ENCODE measurements at regions not wholly inside any gene's neighbourhood (a gene's known extent, or its start where the extent isn't known, plus 50 kb on each side); places are given as distances from the start of the nearest gene placed in this dataset.

DNA sequence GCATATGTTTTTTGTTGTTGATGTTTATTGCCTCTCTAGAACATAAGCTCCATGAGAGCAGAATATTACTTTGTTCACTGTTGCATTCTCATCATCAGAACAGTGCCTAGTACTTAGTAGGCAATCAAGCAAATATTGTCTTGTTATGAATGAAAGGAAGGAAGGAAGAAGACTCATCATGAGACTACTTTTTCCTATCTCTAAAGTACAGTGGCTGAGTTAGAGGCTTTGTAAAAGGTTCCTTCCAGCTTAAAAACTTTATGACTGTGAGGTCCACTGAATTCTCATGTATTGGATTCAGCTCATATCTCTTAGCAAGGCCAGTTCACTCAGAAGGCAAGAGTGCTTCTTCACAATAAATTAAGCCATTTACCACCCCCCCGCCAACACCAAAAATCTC is 171.8 kb upstream of the NR3C1 start:
- H3K4me3 ChIP-seq (ENCODE audit: low read length) = no peak overlapping the region
- no peak for TF ChIP-seq ZNF274 (IDR thresholded peaks at IDR 0.05; ENCODE audit: low read depth, low read length)

DNA sequence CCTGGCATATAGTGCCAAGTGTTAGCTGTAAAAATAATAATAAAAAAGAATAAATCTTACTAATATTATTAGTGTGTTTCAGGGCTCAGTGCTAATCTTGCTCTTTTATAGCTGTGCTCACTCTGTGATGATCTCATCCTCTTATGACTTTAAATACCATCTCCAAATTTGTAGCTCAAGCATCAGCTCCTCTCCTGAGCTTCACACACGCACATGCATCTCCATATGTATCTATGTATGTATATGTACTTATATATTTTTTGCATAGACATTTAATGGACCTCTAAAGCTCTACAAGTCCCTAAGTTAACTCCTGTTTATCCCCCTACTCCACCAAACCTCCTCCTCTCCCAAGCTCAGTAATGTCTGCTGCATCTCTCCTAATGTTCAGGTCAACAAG is 170.8 kb upstream of the NR3C1 start:
- no peak for TF ChIP-seq ZNF274 (IDR thresholded peaks at IDR 0.05; ENCODE audit: low read depth, low read length)
- H3K4me3 ChIP-seq (ENCODE audit: low read length) = no peak overlapping the region

DNA sequence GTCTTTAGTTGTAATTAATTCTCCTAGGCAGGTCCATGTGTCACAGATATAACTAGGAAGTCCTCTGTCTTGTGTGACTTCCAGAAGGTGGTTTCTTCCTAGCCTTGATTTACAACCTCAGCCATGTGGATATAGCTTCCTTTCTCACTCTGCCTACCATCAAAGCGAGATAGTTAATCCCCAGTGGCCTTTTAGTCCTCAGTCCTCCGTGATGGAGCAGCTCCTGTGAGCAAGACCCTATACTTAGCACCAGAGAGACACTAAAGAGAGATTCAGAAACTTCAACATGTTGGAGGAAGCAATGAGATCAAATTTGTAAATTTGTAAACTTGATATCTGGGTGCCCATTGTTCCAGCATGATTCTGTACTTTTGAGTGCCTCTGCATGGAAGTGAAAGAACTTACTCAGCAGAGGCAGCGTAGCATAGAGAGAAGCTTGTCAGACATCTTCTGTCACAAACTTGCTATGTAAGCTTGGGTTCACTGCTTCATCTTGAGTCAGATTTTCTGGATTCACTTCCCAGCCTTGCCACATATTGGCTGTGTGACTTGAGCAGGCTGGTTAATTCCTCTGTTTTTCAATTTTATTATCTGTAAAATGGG is 170.2 kb upstream of the NR3C1 start:
- H3K4me3 ChIP-seq (ENCODE audit: low read length) = no peak overlapping the region
- no peak for TF ChIP-seq ZNF274 (IDR thresholded peaks at IDR 0.05; ENCODE audit: low read depth, low read length)

DNA sequence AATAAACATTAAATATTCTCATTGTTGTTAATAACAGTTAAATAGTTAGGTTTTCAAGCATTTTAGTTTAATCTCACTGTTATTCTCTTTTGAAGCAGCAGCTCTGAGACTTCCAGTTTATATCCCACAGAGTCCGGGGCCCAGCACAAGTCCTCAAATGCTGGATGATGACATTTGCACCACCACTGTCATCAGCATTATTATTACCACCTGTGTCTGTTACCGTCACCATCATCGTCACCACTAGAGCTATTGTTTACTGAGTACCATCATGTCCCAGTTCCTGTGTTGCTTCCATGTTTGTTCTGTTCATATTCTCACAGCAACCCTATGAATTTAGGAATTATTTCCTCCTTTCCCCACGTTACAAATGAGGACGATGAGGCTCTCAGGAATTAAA is 169.2 kb upstream of the NR3C1 start:
- no peak for TF ChIP-seq ZNF274 (IDR thresholded peaks at IDR 0.05; ENCODE audit: low read depth, low read length)
- no peak overlapping the region for H3K4me3 ChIP-seq (ENCODE audit: low read length)

DNA sequence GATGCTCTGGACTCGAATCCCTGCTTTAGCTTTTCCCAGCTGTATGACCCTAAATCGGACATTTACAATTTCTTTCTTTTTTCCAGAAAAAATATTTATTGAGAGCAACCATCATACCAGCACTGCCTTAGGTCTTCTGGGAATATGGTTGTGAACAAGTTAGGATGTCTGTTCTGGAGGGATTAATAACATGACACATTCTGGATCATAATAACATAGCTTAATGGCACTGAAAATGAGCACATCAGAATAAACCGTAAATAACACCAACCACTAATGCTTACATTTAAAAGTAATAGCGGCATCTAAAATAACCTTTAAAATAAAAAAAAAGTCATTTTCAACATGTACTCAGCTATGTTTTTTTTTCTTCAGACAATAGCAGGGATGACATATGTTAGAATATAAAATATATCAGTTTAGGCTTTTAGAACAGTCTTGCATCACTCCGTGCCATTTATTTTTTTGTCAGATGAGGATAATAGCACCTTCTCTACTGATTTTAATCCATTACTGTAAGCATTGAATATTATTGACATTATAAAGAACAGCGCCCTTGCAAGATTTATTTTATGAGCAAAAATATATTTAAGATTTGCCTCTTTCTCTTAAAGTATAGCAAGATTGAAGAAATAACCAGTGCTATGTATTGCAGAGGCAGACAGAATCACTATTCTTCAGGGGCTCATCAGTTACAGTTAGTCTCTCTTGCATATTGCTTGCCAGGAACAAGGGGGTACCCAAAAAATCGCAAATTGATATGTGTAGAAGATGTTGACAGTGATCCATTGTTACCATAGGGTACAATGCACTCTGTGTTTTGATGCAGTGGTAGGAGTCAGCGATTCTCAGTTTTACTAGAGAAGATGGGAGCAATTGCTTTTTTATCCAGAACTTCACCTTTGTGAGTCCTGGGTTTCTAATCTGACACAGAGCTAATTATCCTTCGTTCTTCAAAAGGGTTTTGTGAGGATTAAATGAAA is 168.4 kb upstream of the NR3C1 start:
- no peak overlapping the region for H3K4me3 ChIP-seq (ENCODE audit: low read length)
- no peak for TF ChIP-seq ZNF274 (IDR thresholded peaks at IDR 0.05; ENCODE audit: low read depth, low read length)

DNA sequence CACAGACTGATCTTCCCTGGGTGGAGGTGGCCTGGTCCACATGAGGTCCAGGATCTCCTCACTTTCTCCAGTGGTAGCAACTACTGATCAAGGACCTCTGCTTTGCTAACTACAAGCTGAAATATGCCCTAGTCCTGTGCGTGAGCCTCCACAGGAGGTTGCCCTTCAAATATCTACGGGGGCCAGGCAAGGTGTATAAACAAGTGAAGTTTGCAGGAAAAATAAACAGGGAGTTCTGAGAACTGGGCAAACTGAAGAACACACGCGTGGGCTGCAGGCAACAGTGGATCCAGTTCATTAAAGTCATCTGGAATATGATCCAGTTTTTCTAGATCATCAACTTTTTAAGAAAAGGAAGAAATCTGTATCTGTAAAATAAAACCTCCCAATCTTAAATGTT is 167.5 kb upstream of the NR3C1 start:
- no peak for TF ChIP-seq ZNF274 (IDR thresholded peaks at IDR 0.05; ENCODE audit: low read depth, low read length)
- no peak overlapping the region for H3K4me3 ChIP-seq (ENCODE audit: low read length)

DNA sequence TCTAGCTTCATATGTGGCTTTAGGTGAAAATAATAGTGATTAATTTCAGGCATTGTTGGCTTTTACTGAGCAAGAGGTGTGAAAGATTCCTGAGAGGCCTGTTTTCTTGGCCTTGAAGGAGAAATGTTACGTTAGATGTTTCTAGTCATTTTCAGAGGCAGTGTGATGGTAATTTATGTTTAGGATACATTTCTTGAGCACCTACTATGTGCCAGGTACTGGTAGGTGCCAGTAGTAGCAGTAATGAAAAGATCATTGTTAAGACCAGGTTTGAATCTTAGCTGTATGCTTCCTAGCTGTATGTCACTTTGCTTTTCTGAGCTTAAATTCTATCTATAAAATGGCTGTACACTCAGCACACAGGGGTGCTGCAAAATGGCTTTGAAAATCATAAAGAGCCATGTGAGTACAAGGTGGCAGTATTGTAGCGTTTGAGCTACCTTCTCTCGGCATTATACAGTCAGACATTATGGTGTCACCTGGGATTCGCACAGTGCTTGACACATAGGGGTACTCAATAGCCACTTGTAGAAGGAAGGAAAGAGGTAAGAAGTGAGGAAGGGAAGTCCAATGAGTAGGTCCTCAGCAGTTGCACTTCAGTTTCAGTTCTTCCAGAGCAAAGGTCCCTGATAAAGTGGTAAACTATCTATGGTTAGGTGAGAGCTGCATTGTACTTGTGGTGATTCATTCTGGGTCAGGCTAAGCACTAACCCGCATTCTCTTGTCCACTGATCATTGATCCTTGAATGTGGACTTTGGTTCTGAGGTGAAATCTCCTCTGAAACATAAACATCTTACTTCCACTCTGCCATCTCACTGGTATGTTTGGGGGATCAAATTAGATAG is 166.5 kb upstream of the NR3C1 start:
- no peak overlapping the region for H3K4me3 ChIP-seq (ENCODE audit: low read length)
- no peak for TF ChIP-seq ZNF274 (IDR thresholded peaks at IDR 0.05; ENCODE audit: low read depth, low read length)

DNA sequence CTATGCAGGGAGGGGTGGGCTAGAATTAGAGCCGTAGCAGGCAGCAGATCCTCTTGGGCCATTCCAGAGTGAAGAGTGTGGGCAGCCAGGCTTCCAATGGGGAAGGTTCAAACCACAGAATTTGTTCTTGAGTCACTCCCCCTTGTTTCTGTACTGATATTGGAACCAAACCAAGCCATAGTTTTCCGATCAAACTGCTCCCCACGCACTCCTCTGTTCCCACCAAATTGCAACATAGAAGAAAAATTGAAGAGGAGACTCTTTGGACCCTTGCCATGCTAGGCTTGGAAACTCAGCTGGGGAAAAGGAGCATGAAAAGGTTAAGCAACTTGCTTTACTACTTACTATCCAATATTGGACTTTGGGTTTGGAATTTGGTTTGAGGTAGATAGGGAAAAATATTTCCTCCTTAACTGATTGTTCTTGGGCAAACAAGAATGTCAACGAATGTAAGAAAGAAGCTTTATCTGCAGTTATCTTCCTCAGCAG is 165.8 kb upstream of the NR3C1 start:
- H3K4me3 ChIP-seq (ENCODE audit: low read length) = no peak overlapping the region
- no peak for TF ChIP-seq ZNF274 (IDR thresholded peaks at IDR 0.05; ENCODE audit: low read depth, low read length)

DNA sequence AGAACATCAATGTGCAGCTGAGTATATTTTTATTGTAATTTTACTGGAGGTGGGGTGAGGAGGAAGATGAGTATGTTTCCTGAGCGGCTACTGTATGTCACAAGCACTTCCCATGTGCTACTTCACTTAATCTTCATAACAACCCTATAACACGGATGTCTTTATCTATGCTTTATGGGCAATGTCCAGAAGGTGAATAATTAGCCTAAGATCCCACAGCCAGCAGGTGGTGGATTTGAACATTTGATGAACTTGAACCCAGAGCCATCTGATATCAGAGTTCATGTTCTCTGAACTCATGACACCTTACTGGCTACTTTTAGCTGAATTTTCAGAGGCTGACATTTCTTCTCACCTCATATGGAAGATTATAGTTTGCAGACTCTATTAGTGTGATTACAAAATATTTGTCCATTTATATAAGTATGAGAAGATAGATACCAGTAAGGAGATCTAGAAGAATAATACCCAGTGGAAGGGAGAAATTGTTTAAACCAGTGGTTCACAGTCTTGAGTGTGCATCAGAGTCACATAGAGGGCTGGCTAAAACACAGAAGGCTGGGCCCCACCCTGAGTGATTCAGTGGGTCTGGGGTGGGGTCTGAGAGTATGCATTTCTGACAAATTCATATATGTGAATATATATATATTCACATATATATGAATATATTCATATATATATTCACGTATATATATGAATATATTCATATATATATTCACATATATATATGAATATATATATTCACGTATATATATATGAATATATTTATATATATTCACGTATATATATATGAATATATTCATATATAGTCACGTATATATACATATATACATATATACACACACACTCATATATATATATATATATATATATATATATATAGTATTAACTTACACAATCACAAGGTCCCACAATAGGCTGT is 164.4 kb upstream of the NR3C1 start:
- no peak for TF ChIP-seq ZNF274 (IDR thresholded peaks at IDR 0.05; ENCODE audit: low read depth, low read length)

DNA sequence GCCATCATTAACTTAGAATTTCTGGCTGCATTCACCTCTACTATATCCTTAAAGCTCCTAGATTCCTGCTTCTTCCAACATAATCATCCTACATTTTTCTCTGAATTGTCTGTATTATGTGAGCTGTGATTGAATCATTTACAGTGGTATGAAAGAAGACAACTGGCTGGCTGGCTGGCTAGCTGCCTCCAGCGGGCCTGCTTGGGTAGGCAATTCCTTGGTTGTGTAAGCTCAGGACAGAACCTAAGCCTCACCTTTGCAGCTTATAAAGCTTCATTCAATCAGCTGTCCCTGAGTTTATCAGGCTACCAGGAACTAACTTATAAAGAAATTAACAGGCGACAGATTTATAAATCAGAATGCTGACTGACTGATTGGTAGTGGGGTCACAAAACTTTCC is 162.7 kb upstream of the NR3C1 start:
- H3K4me3 ChIP-seq (ENCODE audit: low read length) = no peak overlapping the region
- no peak for TF ChIP-seq ZNF274 (IDR thresholded peaks at IDR 0.05; ENCODE audit: low read depth, low read length)

More for the DNA sequence above, 164.4 kb upstream of the NR3C1 start:
- no peak overlapping the region for H3K4me3 ChIP-seq (ENCODE audit: low read length)

DNA sequence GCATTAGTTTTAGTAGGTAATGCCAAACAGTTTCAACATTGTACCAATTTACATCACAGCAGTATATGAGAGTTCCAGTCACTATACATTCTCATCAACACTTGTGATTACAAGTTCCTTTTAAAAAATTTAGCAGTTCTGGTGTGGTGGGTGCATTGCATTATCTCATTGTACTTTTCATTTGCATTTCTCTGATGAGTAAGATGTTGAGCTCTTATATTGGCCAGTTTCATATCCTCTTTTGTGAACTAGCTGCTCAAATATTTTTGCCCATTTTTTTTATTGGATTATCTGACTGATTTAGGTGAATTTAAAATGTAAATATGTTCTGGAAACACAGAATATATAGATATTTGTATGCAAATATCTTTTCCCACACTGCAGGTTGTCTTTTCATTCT is 160.9 kb upstream of the NR3C1 start:
- H3K4me3 ChIP-seq (ENCODE audit: low read length) = no peak overlapping the region
- TF ChIP-seq ZNF274 (IDR thresholded peaks at IDR 0.05; ENCODE audit: low read depth, low read length) = no peak

DNA sequence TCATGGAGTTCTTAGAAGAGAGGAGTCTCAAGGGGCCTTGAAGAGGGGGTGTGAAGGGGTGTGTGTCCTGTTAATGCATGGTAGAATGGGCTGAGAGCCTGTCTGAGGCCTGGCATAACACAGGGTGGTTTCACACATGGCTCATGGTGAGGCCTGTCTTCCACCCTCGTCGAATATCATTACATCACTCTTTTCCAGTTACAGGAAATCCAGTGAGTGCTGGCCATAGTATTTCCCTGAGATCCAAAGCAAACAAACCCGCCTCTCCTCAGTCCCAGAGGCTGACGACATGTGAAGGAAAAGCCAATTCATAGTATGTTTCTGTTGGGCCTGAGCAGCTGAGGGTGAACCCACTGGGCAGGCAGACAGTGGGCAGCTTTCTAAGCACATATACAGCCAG is 159.4 kb upstream of the NR3C1 start:
- no peak overlapping the region for H3K4me3 ChIP-seq (ENCODE audit: low read length)
- TF ChIP-seq ZNF274 (IDR thresholded peaks at IDR 0.05; ENCODE audit: low read depth, low read length) = no peak

DNA sequence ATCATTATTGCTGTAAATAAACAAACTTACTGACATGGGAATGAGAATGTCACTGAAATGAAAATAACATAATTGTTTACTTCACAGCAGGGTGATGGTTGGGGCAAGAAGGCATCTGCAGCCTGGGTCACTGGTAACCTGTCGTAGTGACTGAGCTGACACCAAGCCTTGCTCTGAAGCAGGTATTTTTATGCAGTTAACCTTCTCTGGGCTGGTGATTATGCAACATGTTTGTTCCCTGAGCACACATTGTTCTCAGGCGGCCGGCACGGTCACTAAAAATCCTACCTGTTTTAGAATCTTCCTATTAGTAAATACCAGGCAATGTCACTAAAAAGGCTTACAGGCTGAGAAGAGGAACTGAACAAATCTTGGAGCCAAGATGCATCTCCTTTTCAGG is 157.7 kb upstream of the NR3C1 start:
- H3K4me3 ChIP-seq (ENCODE audit: low read length) = no peak overlapping the region
- no peak for TF ChIP-seq ZNF274 (IDR thresholded peaks at IDR 0.05; ENCODE audit: low read depth, low read length)

Measured in GM08714 (cell line).